ENCODE measurements at regions not wholly inside any gene's neighbourhood (a gene's known extent, or its start where the extent isn't known, plus 50 kb on each side); places are given as distances from the start of the nearest gene placed in this dataset.

- DNase-seq (ENCODE audit: low spot score): no peak
Measured at GRCh38 chr18:45494811-45495210, 120.5 kb upstream of the SLC14A2 start.

GRCh38 chr18:45496741-45497140, 118.5 kb upstream of the SLC14A2 start:
- DNase-seq (ENCODE audit: low spot score): no peak

GRCh38 chr18:45497595-45498286, 117.5 kb upstream of the SLC14A2 start:
- DNase-seq (ENCODE audit: low spot score): no peak

- no peak for DNase-seq (ENCODE audit: low spot score)
Measured at GRCh38 chr18:45498287-45498658, 117.0 kb upstream of the SLC14A2 start.

- DNase-seq (ENCODE audit: low spot score): no peak
Measured at GRCh38 chr18:45503990-45504389, 111.3 kb upstream of the SLC14A2 start.

GRCh38 chr18:45505497-45506206, 109.6 kb upstream of the SLC14A2 start:
- no peak for DNase-seq (ENCODE audit: low spot score)

GRCh38 chr18:45506951-45507350, 108.3 kb upstream of the SLC14A2 start:
- DNase-seq (ENCODE audit: low spot score): no peak

- no peak for DNase-seq (ENCODE audit: low spot score)
Measured at GRCh38 chr18:45509535-45509934, 105.7 kb upstream of the SLC14A2 start.

- no peak for DNase-seq (ENCODE audit: low spot score)
Measured at GRCh38 chr18:45510656-45511055, 104.6 kb upstream of the SLC14A2 start.

GRCh38 chr18:45512363-45512953, 102.8 kb upstream of the SLC14A2 start:
- no peak for DNase-seq (ENCODE audit: low spot score)

- DNase-seq (ENCODE audit: low spot score): no peak
Measured at GRCh38 chr18:45517181-45517741, 98.0 kb upstream of the SLC14A2 start.

- DNase-seq (ENCODE audit: low spot score): no peak
Measured at GRCh38 chr18:45518311-45519155, 96.7 kb upstream of the SLC14A2 start.

- DNase-seq (ENCODE audit: low spot score): no peak
Measured at GRCh38 chr18:45519411-45520280, 95.6 kb upstream of the SLC14A2 start.

GRCh38 chr18:45521136-45521535, 94.1 kb upstream of the SLC14A2 start:
- no peak for DNase-seq (ENCODE audit: low spot score)

- DNase-seq (ENCODE audit: low spot score): no peak
Measured at GRCh38 chr18:45521777-45522176, 93.5 kb upstream of the SLC14A2 start.

- DNase-seq (ENCODE audit: low spot score): no peak
Measured at GRCh38 chr18:45522371-45522770, 92.9 kb upstream of the SLC14A2 start.

GRCh38 chr18:45525301-45525700, 90.0 kb upstream of the SLC14A2 start:
- DNase-seq (ENCODE audit: low spot score): no peak

GRCh38 chr18:45526114-45526841, 89.0 kb upstream of the SLC14A2 start:
- no peak for DNase-seq (ENCODE audit: low spot score)

- DNase-seq (ENCODE audit: low spot score): no peak
Measured at GRCh38 chr18:45527891-45528290, 87.4 kb upstream of the SLC14A2 start.

GRCh38 chr18:45528712-45529336, 86.5 kb upstream of the SLC14A2 start:
- no peak for DNase-seq (ENCODE audit: low spot score)

Data from germinal center (tissue), 1 donor.